HG03060 (cell line): ENCODE measurements at regions not wholly inside any gene's neighbourhood (a gene's known extent, or its start where the extent isn't known, plus 50 kb on each side); places are given as distances from the start of the nearest gene placed in this dataset.
"Not testable (repeated sequence)": the region's sequence is repeated elsewhere in the genome, so short reads cannot be mapped to it uniquely, and the experiment has no call there.

ENCODE experiments used
- ATAC-seq: cut with Tn5 transposase; IDR thresholded peaks from one replicate; pipeline ENCODE4 v1.9.1; 2021; ENCODE audit warnings: low read depth, moderate number of reproducible peaks; ENCODE audit not compliant: unreplicated experiment

DNA sequence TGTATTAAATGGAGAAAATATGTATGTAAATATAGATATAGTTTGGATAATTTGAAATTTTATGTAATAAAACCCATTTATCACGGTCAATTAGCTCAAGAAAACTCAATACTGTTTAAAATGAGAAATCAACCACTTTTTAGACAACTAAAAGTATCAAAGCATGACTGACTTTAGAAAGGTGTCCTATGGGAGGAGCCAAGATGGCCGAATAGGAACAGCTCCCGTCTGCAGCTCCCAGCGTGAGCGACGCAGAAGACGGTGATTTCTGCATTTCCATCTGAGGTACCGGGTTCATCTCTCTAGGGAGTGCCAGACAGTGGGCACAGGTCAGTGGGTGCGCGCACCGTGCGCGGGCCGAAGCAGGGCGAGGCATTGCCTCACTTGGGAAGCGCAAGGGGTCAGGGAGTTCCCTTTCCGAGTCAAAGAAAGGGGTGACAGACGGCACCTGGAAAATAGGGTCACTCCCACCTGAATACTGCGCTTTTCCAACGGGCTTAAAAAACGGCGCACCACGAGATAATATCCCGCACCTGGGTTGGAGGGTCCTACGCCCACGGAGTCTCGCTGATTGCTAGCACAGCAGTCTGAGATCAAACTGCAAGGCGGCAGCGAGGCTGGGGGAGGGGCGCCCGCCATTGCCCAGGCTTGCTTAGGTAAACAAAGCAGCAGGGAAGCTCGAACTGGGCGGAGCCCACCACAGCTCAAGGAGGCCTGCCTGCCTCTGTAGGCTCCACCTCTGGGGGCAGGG lies 182.8 kb upstream of the NECTIN3 start:
- ATAC-seq = not testable (repeated sequence)

DNA sequence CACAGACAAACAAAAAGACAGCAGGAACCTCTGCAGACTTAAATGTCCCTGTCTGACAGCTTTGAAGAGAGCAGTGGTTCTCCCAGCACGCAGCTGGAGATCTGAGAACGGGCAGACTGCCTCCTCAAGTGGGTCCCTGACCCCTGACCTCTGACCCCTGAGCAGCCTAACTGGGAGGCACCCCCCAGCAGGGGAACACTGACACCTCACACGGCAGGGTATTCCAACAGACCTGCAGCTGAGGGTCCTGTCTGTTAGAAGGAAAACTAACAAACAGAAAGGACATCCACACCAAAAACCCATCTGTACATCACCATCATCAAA lies 182.3 kb upstream of the NECTIN3 start:
- ATAC-seq = not testable (repeated sequence)

DNA sequence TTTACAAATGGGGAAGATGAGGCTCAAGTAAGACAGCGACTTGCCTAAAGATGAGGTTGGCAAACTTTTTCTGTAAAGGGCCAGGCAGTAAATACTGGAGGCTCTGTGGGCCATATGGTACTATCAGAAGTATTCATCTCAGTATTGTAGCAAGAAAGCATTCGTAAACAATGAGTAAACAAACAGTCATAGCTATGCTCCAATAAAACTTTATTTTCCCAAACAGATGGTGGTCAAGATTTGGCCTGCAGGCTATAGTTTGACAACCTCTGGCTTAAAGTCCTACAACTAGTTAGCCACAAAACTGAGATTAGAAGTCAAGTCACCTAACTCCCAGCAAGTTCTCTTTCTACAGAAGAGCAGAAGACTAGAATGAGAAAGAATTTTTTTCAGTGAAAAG lies 177.0 kb upstream of the NECTIN3 start:
- no peak for ATAC-seq

DNA sequence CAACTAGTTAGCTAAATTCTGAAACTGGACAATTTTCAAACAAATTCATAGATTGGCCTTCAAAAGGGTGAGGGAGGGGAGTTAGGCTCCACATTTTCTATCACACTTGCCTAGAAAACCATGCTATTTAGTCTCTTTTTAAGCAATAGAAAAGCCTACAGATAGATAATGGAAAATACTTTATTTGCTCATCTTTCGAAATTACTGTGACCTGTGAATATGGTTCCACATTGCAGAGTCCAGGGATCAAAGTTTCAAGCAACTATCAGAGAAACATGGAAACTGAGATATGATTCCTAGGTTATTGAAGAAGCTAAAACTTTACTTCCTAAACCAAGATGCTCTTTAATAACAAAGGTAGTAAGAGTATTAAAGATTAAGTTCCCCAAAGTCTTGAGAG lies 176.6 kb upstream of the NECTIN3 start:
- no peak for ATAC-seq

DNA sequence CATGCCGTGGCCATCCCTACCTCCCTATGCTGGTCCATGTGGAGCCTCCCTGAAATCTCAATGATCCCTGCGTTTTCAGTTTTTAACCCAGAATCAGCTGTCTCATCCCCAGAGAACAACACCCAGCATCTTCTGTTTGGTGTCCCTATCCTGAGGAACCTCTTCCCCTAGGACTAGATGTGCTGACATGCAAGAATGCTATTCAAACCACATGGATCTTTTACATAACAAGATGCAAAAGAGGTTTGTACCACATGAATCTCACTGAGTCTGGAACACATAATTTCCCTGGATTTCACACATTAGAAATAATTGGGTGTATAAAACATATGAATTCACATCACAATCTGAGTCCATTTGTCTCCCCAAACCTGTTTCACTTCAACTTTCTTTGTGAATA lies 174.6 kb upstream of the NECTIN3 start:
- no peak for ATAC-seq

DNA sequence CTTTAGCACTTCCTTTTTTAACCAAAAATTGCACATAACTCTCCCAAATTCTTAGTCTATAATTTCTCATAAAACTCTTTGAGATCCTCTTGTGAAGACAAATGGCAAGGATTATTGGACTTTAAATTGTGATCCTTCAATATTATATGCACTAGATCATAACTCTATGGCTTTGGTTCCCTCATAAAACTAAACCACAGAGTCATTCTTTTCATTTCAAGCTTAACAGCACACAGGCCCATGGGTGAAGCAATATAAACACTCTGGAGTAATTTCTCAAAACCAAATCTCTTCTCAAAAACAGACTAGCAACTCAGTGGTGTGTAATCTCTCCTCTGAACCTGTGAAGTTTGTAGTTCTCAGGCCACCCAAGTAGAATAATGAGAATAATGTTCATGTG lies 171.0 kb upstream of the NECTIN3 start:
- ATAC-seq = no peak

DNA sequence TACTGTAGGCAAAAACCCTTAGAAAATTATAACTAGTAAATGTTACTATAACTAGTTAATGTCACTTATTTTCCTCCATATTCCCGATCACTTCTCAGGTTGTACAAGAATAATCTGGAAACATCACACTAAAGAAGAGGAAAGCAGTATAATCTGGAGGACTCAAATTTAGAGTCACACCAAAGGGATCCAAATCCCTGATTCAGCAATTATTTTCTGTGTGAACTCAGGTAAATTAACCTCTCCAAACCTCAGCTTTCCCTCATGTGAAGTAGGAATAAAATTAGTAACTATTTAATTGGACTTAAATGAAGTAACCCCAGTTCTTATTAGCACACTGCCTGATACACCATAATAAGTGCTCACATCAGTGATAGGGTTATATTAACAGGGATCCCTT lies 170.1 kb upstream of the NECTIN3 start:
- ATAC-seq = no peak

DNA sequence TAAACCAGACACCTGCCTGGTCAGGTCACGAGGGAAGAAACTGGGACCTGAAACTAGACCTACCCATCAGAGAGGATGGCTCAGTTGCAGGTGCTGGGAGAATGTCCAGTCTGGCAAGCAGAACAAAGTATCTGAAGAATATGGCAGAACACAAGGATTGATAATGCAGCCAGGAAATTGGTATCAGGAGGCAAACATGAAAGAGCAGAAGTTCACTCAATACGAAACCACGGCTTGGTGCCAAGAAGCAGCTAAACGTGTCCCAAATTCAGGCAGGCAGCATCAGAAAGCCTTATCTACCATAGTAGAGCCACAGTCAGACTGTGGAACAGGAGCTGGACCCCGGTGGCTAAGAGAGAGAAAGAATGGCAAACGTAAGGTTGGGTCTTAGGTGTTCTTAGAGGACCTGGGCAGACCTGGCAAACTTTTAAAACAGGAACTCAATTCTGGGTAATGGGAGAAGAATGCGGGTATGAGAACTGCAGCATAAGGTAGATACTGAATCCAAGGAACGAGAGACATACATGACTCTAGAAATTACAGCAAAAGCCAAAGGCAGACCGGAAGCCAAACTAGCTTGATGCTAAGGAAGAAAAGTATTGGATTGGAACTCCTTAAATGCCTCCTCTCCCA lies 169.0 kb upstream of the NECTIN3 start:
- no peak for ATAC-seq

DNA sequence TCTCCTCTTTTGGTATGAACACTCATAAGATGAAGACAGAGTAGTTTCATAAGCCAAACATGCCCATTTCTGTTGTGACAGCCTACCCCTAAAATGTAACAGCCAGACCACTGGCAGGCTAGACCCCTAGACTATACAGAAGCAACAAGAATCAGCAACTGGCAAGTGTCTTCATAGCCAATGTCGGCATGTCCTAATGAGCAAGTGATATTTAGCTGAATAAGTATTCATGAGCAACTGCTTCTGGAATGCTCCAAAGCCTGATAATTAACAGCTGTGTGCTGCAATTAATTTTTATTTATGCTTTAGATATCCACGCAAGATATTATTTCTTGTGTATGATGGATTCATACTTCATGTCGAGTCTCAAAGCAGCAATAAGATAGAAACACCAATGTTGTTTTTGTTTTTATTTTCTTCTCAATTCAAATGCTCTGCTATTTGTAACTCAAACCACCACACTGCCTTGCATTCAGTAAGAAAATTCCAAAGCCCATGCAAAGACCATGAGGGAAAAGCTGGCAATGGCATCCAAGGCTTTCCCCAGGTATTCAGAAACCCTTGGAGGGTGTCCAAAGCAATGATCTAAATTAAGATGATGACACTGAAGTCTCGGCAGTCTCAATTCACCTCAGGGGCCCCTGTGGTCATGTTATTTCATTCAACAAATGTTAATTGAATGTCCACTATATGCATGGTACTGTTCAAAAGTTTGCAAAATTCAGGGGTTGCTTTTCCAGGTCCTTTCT lies 167.7 kb upstream of the NECTIN3 start:
- ATAC-seq = no peak

DNA sequence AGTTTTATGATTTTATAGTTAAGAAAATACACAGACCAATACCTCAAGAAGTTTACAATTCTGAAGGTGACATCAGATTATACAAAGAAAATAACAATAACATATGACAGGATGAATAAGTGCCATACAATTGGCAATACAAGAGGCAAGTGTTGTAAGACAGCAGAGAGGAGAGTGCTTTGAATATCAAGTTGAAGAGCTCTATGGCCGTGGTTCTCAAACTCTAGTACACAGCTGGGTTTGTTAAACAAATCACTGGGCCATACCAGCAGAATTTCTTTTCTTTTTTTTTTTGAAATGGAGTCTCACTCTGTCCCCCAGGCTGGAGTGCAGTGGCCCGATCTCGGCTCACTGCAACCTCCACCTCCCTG lies 167.1 kb upstream of the NECTIN3 start:
- ATAC-seq = no peak

DNA sequence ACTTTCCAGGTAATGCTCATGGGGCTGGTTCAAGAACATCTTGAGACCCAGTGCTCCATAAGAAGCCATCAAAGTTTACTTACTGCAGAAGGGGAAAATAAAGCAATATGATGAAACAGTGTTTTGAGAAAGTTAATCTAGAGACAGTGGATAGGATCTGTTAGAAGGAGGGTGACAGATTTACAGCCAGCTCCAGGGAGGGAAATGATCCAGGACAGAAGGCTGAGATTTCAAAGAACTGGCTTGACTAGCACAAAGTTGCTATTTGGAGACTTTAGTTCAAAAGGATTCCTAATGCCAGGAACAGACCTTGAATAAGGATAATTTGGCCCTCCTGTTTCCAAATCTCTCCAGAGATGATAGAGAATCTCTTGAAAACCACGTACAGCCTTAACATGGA lies 166.5 kb upstream of the NECTIN3 start:
- no peak for ATAC-seq

DNA sequence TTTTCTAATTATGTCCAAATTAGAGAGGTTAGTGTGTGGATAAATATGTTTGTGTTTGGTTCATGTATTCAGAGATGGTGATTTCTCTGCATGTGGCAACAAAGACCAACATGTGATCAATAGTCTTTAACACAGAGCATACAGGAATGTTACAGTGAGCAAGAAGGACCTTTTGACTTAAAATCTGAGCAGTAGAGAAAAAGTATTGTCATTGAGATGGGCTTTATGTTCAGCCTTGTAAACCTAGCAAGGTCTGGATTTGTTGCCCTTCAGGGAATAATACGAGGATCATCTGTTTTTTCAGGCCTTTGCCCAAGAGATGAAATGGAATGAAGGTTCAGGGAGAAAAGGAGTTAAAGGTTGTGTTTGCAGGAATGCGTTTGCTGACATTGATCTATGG lies 161.8 kb upstream of the NECTIN3 start:
- ATAC-seq = no peak

DNA sequence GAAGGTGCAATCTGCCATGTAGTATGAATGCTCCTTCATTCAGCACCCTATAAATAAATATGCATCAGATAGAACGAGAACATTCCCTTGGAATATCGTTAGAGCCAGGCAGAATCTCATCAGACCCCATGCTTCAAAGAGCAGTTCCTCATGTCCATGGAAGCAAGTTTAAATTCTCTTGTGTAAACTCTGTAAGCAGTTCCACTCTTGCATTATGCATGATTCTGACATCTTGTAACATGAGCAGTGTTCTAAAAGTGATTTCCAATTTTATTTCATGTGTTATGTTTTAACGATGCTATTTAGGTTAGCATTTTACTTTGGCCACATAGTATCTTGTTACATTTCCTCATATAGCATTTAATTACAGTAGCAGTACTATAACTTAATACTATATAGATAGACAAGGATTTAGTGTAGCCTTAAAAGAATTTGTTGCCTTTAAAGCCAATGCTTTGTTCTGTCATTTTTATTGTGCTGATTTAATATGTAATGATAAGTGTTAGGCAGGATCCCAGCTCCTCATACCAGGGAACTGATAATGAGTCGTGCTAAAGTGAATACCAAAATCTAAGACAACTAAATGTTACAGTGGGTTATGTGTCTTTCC lies 161.2 kb upstream of the NECTIN3 start:
- ATAC-seq = no peak

DNA sequence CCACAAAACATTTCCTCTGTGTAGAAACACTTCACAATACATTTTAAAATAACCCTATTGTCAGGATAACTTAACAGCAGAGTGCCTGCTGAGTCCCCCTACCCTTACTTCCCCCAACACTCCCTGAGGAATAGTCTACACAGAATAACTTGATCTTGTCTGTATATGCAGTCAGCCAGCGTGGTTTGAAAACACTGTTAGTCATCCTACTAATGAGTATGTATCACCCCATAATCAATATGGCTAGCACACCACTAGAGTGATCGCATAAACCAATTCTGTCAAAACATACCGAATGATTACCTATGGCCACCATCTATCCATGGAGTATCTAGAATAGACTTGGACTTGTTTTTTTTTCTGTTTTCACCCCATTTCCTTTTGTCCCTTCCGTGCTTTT lies 152.7 kb upstream of the NECTIN3 start:
- no peak for ATAC-seq

DNA sequence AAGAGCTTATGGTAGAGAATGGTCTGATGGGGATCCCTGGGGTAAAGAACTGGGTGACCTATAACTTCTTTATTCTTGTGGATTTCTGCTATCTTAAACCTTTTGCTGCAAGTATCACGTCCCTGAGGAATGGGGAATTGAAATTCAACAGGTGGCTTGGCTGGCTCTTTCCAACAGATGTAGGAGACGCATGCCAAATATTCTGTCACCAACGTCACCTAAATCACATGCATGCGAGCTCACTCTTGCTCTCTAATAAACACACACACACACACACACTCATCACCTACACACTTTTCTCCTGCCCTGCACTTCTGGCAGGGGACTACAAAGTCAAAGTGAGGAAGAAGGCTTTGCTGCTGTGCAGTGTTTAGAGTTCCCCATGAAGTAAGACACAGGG lies 145.8 kb upstream of the NECTIN3 start:
- no peak for ATAC-seq

DNA sequence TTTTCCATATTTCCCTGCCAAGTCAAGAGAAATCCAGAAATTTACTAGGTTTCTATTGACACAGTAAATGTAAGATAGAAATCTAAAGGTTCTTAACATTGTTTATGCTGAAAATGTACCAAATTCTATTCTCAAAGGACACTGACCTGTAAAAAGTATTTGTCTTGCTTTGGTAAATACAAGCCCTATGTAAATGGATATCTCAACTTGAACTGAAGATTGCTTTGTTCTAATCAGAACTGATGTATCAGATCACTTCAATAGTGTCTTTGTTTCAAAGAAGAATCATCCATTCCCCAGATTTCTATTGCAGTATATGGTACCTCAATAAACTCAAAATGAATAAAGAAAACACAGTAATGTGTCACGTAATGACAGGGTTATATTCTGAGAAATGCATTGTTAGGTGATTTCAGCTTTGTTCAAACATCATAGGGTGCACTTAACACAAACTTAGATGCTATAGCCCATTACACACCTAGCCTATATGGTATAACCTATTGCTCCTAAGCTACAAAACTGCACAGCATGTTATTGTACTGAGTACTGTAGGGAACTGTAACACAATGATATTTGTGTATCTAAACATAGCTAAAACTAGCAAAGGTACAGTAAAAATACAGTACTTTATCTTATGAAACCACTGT lies 143.5 kb upstream of the NECTIN3 start:
- no peak for ATAC-seq

DNA sequence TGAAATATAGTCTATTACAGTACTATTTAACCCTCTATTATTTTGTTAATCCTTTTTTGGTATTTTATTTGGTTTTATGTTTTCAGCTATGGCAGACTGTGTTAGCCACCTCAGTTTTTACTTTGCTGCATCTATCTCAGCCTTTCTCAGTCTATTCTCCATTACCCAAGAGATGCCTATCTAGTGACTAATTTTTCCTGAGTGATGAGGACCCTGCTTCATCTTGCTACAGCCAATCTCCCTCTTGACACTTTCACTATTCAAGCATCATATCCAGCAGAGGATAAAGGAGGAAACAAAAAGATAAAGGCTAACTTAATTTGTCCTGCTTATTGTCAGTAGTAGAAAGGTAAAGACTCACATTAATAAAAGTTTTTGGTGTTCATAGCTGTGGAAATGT lies 141.8 kb upstream of the NECTIN3 start:
- no peak for ATAC-seq

DNA sequence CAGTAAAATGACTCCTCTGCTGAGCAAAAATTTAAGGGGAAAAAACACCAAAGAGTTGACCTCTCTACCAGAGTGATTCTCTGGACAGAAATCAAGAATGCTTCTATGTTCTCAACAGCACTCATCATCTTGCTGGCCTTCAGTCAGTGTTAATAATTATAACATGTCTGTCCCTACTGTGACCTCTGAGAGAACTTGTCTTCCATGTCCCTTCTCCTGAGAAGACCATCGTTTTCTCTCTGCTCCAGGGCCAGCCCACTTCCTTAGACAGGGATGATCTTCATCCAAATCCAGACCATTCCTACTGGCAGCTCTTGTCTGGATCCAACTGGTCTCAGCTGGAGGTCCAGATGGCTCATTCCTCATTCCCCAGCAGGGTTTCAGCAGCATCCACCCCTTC lies 139.0 kb upstream of the NECTIN3 start:
- no peak for ATAC-seq

DNA sequence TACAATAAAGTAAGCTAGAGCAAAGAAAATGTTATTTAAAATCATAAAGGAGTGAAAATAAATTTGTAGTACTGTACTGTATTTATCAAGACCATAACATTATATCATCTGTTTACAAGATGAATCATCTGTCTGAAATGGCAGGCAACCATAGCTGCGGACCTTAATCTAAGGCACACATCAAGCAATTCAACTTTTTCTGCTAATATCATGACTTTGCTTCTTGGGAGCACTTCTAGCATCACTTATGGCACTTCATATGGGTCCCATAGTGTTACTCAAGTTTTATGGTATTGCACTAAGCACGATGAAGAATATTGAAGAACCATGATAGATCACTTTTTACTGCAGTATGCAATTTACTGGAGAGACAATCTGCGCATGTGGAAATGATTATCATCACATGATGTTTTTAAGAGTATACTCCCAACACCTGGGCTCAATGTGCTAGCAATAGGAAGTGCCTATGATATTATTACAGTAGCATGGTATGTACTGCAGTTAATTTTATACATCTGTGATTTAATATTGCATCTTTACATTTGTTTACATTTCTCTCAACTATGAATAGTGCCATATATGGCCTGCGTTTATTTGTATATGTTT lies 137.7 kb upstream of the NECTIN3 start:
- no peak for ATAC-seq

DNA sequence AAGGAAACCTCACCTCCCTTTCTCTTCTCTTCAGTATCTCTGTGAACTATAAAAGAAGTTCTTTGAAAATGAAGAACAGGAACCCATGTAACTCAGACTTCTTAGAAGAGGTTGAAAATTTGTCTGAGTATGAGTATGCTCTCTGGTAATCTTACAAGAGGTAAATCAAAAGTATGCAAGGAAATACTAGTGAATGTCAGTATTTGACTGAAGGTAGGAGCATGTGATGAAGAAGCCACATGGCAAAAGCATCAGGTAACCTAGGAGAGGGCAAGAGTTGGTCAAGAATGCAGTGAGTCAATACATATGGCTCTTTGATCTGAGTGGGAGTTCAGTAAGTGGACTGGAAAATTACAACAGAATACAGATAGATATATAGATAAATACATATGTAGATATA lies 133.0 kb upstream of the NECTIN3 start:
- no peak for ATAC-seq

DNA sequence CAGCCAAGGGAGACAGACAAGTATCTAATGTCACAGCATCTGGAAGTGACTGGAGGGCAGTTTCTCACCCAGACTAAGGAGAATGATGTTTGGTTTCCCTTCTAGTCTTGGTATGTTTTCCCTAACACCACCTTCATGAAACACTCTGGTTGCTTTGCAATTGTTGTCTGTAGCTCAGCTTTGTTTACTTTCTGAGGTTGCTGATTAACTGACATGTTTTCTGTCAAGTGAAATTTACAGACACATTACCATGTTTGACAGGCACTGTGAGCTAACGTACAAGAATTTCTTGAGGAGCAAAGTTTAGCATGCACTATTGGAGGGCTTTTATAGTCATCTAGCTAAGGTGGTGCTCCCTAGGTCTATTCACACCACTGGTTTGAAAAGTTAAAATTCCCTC lies 131.6 kb upstream of the NECTIN3 start:
- ATAC-seq = no peak
